ENCODE measurements at regions not wholly inside any gene's neighbourhood (a gene's known extent, or its start where the extent isn't known, plus 50 kb on each side); places are given as distances from the start of the nearest gene placed in this dataset.

- no peak overlapping the region for H3K4me3 Mint-ChIP-seq
- H3K27me3 Mint-ChIP-seq, result peaks cover 0 to 3% (median 0%) of the 10 kb centered on the region in 5 donors
- peaks cover 0 to 2% (median 0%) of the 10 kb centered on the region in 3 donors for H3K36me3 Mint-ChIP-seq
- POLR2A ChIA-PET, result no interaction called here
- ATAC-seq, result no peak
- no peaks in the 10 kb centered on the region for H3K4me1 Mint-ChIP-seq
- H3K9me3 Mint-ChIP-seq, result peaks cover 0 to 8% (median 5%) of the 10 kb centered on the region in 9 donors
- no peak for DNase-seq
- H3K27ac Mint-ChIP-seq, result no peak overlapping the region
These were observed 412.3 kb upstream of the ID4 start for GRCh38 chr6:19424853-19425252.

- POLR2A ChIA-PET, result no interaction called here
- no peaks in the 10 kb centered on the region for H3K4me1 Mint-ChIP-seq
- H3K27me3 Mint-ChIP-seq, result peaks cover 0 to 3% (median 0%) of the 10 kb centered on the region in 5 donors
- ATAC-seq, result no peak
- no peak overlapping the region for H3K27ac Mint-ChIP-seq
- H3K36me3 Mint-ChIP-seq, result peaks cover 0 to 1% (median 0%) of the 10 kb centered on the region in 3 donors
- peaks cover 0 to 13% (median 2%) of the 10 kb centered on the region in 9 donors for H3K9me3 Mint-ChIP-seq
- no peak for DNase-seq
- H3K4me3 Mint-ChIP-seq, result no peak overlapping the region
These were observed 409.6 kb upstream of the ID4 start for GRCh38 chr6:19427548-19427947.

- no peaks in the 10 kb centered on the region for H3K4me1 Mint-ChIP-seq
- ATAC-seq, result no peak
These were observed 404.1 kb upstream of the ID4 start for GRCh38 chr6:19432966-19433498.

GRCh38 chr6:19434065-19434464, 403.1 kb upstream of the ID4 start:
- POLR2A ChIA-PET, result no interaction called here
- ATAC-seq, result no peak
- Mint-ChIP-seq H3K4me3 (no peak overlapping the region), H3K4me1 (no peaks in the 10 kb centered on the region), H3K27ac (no peak overlapping the region), H3K36me3 (no peaks in the 10 kb centered on the region), H3K9me3 (peaks cover 0 to 17% (median 6%) of the 10 kb centered on the region in 9 donors), H3K27me3 (peaks cover 0 to 1% (median 0%) of the 10 kb centered on the region in 5 donors)
- DNase-seq, result no peak

More at GRCh38 chr6:19432966-19433498, 404.1 kb upstream of the ID4 start:
- H3K27ac Mint-ChIP-seq, result no peak overlapping the region
- H3K9me3 Mint-ChIP-seq, result peaks cover 0 to 17% (median 6%) of the 10 kb centered on the region in 9 donors
- peaks cover 0 to 1% (median 0%) of the 10 kb centered on the region in 5 donors for H3K27me3 Mint-ChIP-seq
- H3K36me3 Mint-ChIP-seq, result no peaks in the 10 kb centered on the region
- H3K4me3 Mint-ChIP-seq, result no peak overlapping the region
- POLR2A ChIA-PET, result no interaction called here
- DNase-seq, result no peak

GRCh38 chr6:19435755-19436154, 401.4 kb upstream of the ID4 start:
- DNase-seq (no peak), ATAC-seq (no peak)
- H3K27me3 Mint-ChIP-seq, result peaks cover 0 to 1% (median 0%) of the 10 kb centered on the region in 5 donors
- H3K4me1 Mint-ChIP-seq, result no peaks in the 10 kb centered on the region
- H3K4me3 Mint-ChIP-seq, result no peak overlapping the region
- no peaks in the 10 kb centered on the region for H3K36me3 Mint-ChIP-seq
- H3K27ac Mint-ChIP-seq, result no peak overlapping the region
- H3K9me3 Mint-ChIP-seq, result peaks cover 0 to 13% (median 6%) of the 10 kb centered on the region in 9 donors
- POLR2A ChIA-PET, result no interaction called here

- ATAC-seq (no peak), DNase-seq (no peak)
- Mint-ChIP-seq H3K4me3 (no peak overlapping the region), H3K9me3 (peaks cover 0 to 11% (median 5%) of the 10 kb centered on the region in 9 donors), H3K36me3 (no peaks in the 10 kb centered on the region), H3K27ac (no peak overlapping the region), H3K4me1 (no peaks in the 10 kb centered on the region), H3K27me3 (no peaks in the 10 kb centered on the region)
- POLR2A ChIA-PET, result no interaction called here
These were observed 398.4 kb upstream of the ID4 start for GRCh38 chr6:19438566-19439353.

GRCh38 chr6:19440531-19440930, 396.6 kb upstream of the ID4 start:
- no peak overlapping the region for H3K4me3 Mint-ChIP-seq
- ATAC-seq (no peak), DNase-seq (no peak)
- H3K9me3 Mint-ChIP-seq, result peaks cover 0 to 12% (median 5%) of the 10 kb centered on the region in 9 donors
- POLR2A ChIA-PET, result no interaction called here
- no peaks in the 10 kb centered on the region for H3K27me3 Mint-ChIP-seq
- no peaks in the 10 kb centered on the region for H3K4me1 Mint-ChIP-seq
- no peaks in the 10 kb centered on the region for H3K36me3 Mint-ChIP-seq
- H3K27ac Mint-ChIP-seq, result peak overlapping the region in 1 of 10 donors; percentile 25

- H3K9me3 Mint-ChIP-seq, result peaks cover 0 to 10% (median 3%) of the 10 kb centered on the region in 9 donors
These were observed 393.8 kb upstream of the ID4 start for GRCh38 chr6:19443411-19443810.

GRCh38 chr6:19444041-19444440, 393.1 kb upstream of the ID4 start:
- no peaks in the 10 kb centered on the region for H3K27me3 Mint-ChIP-seq
- no peak for DNase-seq
- no peak overlapping the region for H3K4me3 Mint-ChIP-seq
- H3K9me3 Mint-ChIP-seq, result peaks cover 0 to 10% (median 3%) of the 10 kb centered on the region in 9 donors
- no peak for ATAC-seq
- POLR2A ChIA-PET, result no interaction called here
- H3K27ac Mint-ChIP-seq, result no peak overlapping the region
- no peaks in the 10 kb centered on the region for H3K36me3 Mint-ChIP-seq
- H3K4me1 Mint-ChIP-seq, result no peaks in the 10 kb centered on the region

More at GRCh38 chr6:19443411-19443810, 393.8 kb upstream of the ID4 start:
- POLR2A ChIA-PET, result no interaction called here
- no peak overlapping the region for H3K27ac Mint-ChIP-seq
- H3K4me1 Mint-ChIP-seq, result no peaks in the 10 kb centered on the region
- H3K4me3 Mint-ChIP-seq, result no peak overlapping the region
- no peaks in the 10 kb centered on the region for H3K27me3 Mint-ChIP-seq
- H3K36me3 Mint-ChIP-seq, result no peaks in the 10 kb centered on the region
- no peak for ATAC-seq
- no peak for DNase-seq

- H3K27me3 Mint-ChIP-seq, result no peaks in the 10 kb centered on the region
- no peak overlapping the region for H3K27ac Mint-ChIP-seq
- H3K4me1 Mint-ChIP-seq, result no peaks in the 10 kb centered on the region
- ATAC-seq (no peak), DNase-seq (no peak)
- no peak overlapping the region for H3K4me3 Mint-ChIP-seq
- POLR2A ChIA-PET, result no interaction called here
- peaks cover 0 to 13% (median 3%) of the 10 kb centered on the region in 9 donors for H3K9me3 Mint-ChIP-seq
- H3K36me3 Mint-ChIP-seq, result no peaks in the 10 kb centered on the region
These were observed 392.7 kb upstream of the ID4 start for GRCh38 chr6:19444481-19444880.

- Mint-ChIP-seq H3K4me1 (no peaks in the 10 kb centered on the region), H3K4me3 (no peak overlapping the region), H3K27ac (no peak overlapping the region), H3K27me3 (no peaks in the 10 kb centered on the region), H3K9me3 (peaks cover 0 to 16% (median 3%) of the 10 kb centered on the region in 9 donors), H3K36me3 (no peaks in the 10 kb centered on the region)
- ATAC-seq (no peak), DNase-seq (no peak)
- POLR2A ChIA-PET, result no interaction called here
These were observed 390.6 kb upstream of the ID4 start for GRCh38 chr6:19446570-19446969.

GRCh38 chr6:19450651-19451050, 386.5 kb upstream of the ID4 start:
- H3K4me1 Mint-ChIP-seq, result no peaks in the 10 kb centered on the region
- H3K36me3 Mint-ChIP-seq, result no peaks in the 10 kb centered on the region
- peaks cover 0 to 14% (median 2%) of the 10 kb centered on the region in 9 donors for H3K9me3 Mint-ChIP-seq
- H3K4me3 Mint-ChIP-seq, result no peak overlapping the region
- no peak overlapping the region for H3K27ac Mint-ChIP-seq
- no peak for DNase-seq
- ATAC-seq, result no peak
- no peaks in the 10 kb centered on the region for H3K27me3 Mint-ChIP-seq
- POLR2A ChIA-PET, result no interaction called here

GRCh38 chr6:19452495-19452894, 384.7 kb upstream of the ID4 start:
- no peaks in the 10 kb centered on the region for H3K36me3 Mint-ChIP-seq
- POLR2A ChIA-PET, result interaction anchor here (0.5 kb wide), 1 partner anchor 10 kb away, joined by 3 read pairs; no protein-coding TSS in a partner anchor
- H3K4me3 Mint-ChIP-seq, result no peak overlapping the region
- peaks cover 0 to 9% (median 0%) of the 10 kb centered on the region in 9 donors for H3K9me3 Mint-ChIP-seq
- no peaks in the 10 kb centered on the region for H3K27me3 Mint-ChIP-seq
- no peak for ATAC-seq
- no peak overlapping the region for H3K27ac Mint-ChIP-seq
- no peaks in the 10 kb centered on the region for H3K4me1 Mint-ChIP-seq
- DNase-seq, result no peak
